Upper lobe of right lung (tissue), 1 donor: ENCODE measurements at regions not wholly inside any gene's neighbourhood (a gene's known extent, or its start where the extent isn't known, plus 50 kb on each side); places are given as distances from the start of the nearest gene placed in this dataset.

ENCODE experiments used
- ATAC-seq: fragments of 200-7000 bp; cut with Tn5 transposase; one replicate; pipeline ENCODE4 v1.9.1; 2020; ENCODE audit warnings: mild to moderate bottlenecking, moderate library complexity
- DNase-seq: peaks from one replicate; pipeline ENCODE4 v3.0.0-alpha.2; 2020
- H3K27ac ChIP-seq: fragments of 200-600 bp; one replicate; pipeline ENCODE4 v1.8.0; 2022
- H3K27me3 ChIP-seq: fragments of 200-600 bp; one replicate; pipeline ENCODE4 v1.8.0; 2022; ENCODE audit warnings: mild to moderate bottlenecking
- H3K36me3 ChIP-seq: fragments of 200-600 bp; one replicate; pipeline ENCODE4 v1.8.0; 2022
- H3K4me1 ChIP-seq: fragments of 200-600 bp; one replicate; pipeline ENCODE4 v1.8.0; 2022
- H3K4me3 ChIP-seq: fragments of 200-600 bp; one replicate; pipeline ENCODE4 v1.8.0; 2022; ENCODE audit warnings: mild to moderate bottlenecking
- H3K9me3 ChIP-seq: fragments of 200-600 bp; one replicate; pipeline ENCODE4 v1.8.0; 2022
- intact Hi-C: fragments of 100-400 bp; cut with DNase I; formaldehyde crosslinking; loops from one replicate; pipeline ENCODE4 v1.11.0; 2022
- TF ChIP-seq, protein P1 (sequence below): fragments of 200-600 bp; IDR thresholded peaks from one replicate; pipeline ENCODE4 v1.8.0; 2022; ENCODE audit warnings: antibody characterized with exemption
- donor health status: DM: no; HTN: yes; CAD: no; lungs with severe emphysema.

DNA sequence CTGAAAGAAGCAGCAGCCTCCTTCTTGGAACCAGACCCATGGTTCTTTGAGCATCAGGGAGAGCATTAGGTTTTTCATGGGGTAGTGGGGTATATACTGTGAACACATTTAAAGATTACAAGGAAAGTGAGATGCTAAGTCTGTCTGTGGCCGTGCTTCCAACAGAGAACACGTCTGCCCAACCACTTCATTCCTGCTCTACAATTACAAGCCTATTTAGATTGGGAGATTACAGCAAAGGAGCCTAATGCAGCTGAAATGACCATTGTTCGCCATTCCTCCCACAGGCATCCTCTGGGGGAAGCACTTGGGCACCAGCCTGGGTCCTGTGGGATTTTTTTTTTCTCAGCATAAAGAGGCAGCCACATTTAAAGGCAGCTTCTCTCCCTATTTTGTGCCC lies 536.4 kb downstream of the XPNPEP1 start:
- Histone ChIP-seq H3K9me3 (no peaks in the 10 kb centered on the region), H3K27me3 (no peaks in the 10 kb centered on the region), H3K4me3 (no peak overlapping the region), H3K27ac (no peak overlapping the region), H3K4me1 (no peaks in the 10 kb centered on the region), H3K36me3 (no peaks in the 10 kb centered on the region)
- intact Hi-C loops, result no loop called here
- TF ChIP-seq, protein P1, sequence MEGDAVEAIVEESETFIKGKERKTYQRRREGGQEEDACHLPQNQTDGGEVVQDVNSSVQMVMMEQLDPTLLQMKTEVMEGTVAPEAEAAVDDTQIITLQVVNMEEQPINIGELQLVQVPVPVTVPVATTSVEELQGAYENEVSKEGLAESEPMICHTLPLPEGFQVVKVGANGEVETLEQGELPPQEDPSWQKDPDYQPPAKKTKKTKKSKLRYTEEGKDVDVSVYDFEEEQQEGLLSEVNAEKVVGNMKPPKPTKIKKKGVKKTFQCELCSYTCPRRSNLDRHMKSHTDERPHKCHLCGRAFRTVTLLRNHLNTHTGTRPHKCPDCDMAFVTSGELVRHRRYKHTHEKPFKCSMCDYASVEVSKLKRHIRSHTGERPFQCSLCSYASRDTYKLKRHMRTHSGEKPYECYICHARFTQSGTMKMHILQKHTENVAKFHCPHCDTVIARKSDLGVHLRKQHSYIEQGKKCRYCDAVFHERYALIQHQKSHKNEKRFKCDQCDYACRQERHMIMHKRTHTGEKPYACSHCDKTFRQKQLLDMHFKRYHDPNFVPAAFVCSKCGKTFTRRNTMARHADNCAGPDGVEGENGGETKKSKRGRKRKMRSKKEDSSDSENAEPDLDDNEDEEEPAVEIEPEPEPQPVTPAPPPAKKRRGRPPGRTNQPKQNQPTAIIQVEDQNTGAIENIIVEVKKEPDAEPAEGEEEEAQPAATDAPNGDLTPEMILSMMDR, result no peak
- DNase-seq (no peak), ATAC-seq (no peak)

DNA sequence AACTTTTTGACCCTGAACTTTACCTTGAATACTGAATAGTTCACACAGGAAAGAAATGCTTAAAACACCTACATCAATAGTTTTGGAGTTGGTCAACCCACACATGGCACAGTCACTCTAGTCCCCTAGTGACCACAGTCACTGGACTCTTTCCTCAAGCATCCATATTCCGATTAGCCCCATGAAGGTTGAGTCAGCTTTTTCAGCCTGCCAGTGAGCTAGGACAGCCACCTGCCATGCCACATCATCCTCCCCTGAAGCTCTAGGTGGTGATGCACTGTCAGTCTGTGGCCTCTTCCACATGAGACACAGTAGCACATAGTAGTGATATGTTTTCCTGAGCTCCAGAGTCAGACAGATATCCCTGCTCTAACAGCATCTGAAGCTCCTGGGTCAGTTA lies 537.2 kb downstream of the XPNPEP1 start:
- no peaks in the 10 kb centered on the region for H3K4me1 ChIP-seq
- TF ChIP-seq, protein P1, result no peak
- H3K27ac ChIP-seq, result no peak overlapping the region
- DNase-seq, result no peak
- H3K27me3 ChIP-seq, result no peaks in the 10 kb centered on the region
- H3K36me3 ChIP-seq, result no peaks in the 10 kb centered on the region
- intact Hi-C loops, result no loop called here
- H3K4me3 ChIP-seq, result no peak overlapping the region
- no peaks in the 10 kb centered on the region for H3K9me3 ChIP-seq
- ATAC-seq, result no peak

DNA sequence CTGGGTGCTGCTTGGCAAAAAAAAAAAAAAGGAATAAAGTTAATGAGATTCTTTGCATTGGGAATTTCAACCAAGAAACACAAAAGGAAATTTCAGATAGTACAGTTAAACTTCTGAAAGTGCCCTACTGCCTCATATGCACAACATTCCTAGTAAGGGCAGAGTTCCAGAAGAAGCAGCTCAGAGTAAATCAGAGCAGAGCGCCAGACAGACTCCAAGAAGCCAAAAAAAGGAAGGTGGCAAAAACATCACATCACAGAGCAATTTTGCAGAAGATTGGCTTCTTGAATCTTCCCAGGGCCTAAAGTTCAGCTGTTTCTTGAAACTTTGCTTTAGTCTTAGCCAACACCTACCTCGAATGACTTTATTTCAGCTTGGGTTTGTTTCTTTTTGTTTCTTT lies 544.1 kb downstream of the XPNPEP1 start:
- Histone ChIP-seq H3K9me3 (no peaks in the 10 kb centered on the region), H3K4me3 (no peak overlapping the region), H3K27me3 (no peaks in the 10 kb centered on the region), H3K4me1 (no peaks in the 10 kb centered on the region), H3K27ac (no peak overlapping the region), H3K36me3 (no peaks in the 10 kb centered on the region)
- intact Hi-C loops, result no loop called here
- ATAC-seq (no peak), DNase-seq (no peak)
- TF ChIP-seq, protein P1, result no peak

DNA sequence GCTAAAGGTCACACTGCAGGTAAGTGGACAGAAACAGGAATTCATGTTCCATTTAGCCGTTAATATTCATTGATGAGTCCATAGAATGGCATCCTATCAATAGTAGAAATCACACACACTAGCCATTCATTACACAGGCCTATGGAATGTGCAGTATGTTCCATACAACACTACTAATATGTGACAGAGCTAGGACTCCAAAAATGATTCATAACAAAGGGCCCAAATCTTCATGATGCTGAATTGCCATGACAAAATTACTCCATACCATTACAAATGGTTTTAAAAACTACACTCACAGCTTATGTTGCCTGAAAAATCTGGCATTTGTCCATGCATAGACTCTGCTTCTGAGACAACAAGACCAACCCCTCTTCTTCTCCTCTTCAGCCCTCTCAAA lies 549.1 kb downstream of the XPNPEP1 start:
- TF ChIP-seq, protein P1, result no peak
- Histone ChIP-seq H3K27ac (no peak overlapping the region), H3K9me3 (no peaks in the 10 kb centered on the region), H3K36me3 (no peaks in the 10 kb centered on the region), H3K4me1 (no peaks in the 10 kb centered on the region), H3K27me3 (no peaks in the 10 kb centered on the region), H3K4me3 (no peak overlapping the region)
- DNase-seq, result no peak
- intact Hi-C loops, result no loop called here
- ATAC-seq, result no peak

DNA sequence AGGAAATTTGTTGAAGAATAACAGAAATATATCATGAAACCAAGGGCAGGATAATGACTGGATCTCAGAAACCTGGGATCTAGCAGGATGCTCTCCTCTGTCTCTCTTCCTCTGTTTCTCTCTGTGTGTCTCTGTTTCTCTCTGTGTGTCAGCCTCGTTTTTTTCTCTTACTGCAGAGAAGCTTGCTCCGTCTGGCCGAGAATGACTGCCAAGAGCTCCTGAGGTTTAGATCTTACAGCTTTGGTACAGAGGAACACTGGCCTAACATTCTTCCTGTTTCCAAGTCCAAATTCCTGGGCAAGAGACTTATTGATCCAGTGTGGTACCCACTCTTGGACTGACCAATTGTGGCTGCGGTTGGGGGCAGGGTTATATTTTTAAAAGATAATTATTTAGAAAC lies 564.0 kb downstream of the XPNPEP1 start:
- intact Hi-C loops, result no loop called here
- Histone ChIP-seq H3K4me3 (no peak overlapping the region), H3K27me3 (no peaks in the 10 kb centered on the region), H3K9me3 (no peaks in the 10 kb centered on the region), H3K4me1 (no peaks in the 10 kb centered on the region), H3K27ac (no peak overlapping the region), H3K36me3 (no peaks in the 10 kb centered on the region)
- ATAC-seq (no peak), DNase-seq (no peak)
- TF ChIP-seq, protein P1, result no peak

DNA sequence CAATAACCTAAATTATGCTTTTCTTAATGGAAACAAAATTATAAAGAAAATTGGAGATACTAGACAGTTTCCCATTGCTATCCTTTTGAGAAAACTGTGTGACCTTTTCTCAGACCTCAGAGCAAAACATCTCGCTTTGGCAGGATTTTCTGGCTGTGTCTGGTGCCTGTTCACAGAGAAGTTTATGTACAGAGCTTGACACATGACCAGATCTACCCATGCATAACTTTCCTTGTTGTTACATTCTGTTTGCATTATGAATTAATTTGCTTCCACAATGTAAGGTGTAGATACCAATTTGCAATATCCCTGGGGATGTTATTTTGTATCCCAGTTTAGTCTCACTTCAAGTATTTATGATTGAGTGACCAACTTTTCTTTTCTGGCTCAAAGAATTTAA lies 565.0 kb downstream of the XPNPEP1 start:
- Histone ChIP-seq H3K27ac (no peak overlapping the region), H3K4me1 (no peaks in the 10 kb centered on the region), H3K9me3 (no peaks in the 10 kb centered on the region), H3K27me3 (no peaks in the 10 kb centered on the region), H3K4me3 (no peak overlapping the region), H3K36me3 (no peaks in the 10 kb centered on the region)
- DNase-seq, result no peak
- TF ChIP-seq, protein P1, result no peak
- intact Hi-C loops, result no loop called here
- no peak for ATAC-seq
